ENCODE measurements at regions not wholly inside any gene's neighbourhood (a gene's known extent, or its start where the extent isn't known, plus 50 kb on each side); places are given as distances from the start of the nearest gene placed in this dataset.

DNA sequence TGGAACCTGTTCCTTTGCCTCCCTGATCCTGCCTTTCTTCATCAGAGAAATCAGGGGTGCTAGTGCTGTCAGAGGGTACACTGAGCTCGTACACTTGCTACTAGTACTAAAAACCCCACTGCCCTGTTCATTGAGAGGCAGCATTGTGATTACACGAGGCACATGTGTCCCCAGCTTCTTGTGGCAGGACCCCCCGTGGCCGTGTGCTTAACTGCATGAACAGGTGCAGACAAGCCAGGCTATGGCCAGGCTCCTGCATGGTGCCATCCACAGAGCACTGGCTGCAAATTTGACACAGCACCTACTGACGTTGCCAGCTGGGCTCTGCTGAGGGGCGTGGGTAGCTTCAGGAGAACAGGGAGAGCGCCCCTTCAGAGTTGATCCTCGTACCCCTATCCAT is 248.4 kb downstream of the GLI2 start:
- DNase-seq = no peak

DNA sequence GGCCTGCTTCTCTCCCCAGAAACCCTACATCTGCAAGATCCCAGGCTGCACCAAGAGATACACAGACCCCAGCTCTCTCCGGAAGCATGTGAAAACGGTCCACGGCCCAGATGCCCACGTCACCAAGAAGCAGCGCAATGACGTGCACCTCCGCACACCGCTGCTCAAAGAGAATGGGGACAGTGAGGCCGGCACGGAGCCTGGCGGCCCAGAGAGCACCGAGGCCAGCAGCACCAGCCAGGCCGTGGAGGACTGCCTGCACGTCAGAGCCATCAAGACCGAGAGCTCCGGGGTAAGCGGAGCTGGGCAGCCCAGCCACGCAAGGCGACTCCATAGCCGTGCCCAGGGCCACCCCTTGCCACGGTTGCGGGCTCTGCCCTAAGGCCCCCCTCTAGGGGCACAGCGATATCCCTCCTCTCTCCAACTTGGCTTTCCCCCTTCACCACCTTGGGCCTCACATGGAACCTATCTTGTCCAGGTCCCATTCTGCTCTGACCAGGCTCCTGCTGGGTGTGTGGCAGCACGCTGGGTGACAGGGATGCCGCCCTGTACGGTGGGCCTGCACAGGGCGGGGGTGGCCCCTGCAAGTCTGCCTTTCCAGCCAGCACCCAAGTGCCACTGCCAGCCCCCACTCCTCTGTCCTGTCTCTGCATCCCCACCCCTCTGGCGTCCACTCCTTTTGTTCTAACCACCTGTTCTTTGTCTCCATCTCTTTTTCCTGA is 248.9 kb downstream of the GLI2 start:
- no peak for DNase-seq

DNA sequence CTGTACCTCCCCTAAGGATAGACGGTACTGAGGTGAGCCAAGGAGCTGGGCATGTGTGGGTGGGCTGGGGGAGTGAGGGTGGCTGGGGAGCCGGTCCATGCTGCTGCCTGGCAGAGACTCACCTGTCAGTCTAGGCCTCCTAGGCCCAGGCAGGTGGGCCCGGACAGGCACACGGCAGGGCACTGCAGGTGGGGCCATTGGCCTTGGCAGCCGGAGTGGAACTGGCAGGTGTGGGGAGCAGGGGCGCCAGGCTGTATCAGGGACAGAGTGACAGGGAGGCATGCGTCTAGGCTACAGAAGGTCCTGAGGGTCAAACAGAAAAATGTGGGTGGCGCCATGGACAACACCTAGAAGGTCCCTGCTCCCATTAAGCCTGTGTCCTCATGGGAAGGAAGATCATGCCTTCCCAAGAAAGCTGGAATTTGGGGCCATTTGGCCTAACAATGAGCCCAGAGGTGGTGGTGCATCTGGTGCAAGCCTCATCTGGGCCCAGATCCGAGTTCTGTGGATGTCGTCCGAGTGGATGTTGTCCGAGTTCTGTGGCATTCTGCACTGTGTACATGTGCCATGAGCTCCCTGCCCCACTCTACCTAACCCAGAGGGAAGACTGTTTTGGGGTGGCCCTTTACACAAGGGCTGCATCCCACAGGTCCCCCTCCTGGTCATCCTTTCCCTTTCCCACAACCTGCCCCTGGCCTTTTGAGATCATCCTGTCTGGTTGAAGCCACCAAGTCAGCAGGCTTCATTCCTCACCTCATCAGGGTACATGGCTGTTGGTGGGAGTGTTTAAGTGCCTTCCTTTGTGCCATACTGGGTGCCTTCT is 249.7 kb downstream of the GLI2 start:
- no peak for DNase-seq

DNA sequence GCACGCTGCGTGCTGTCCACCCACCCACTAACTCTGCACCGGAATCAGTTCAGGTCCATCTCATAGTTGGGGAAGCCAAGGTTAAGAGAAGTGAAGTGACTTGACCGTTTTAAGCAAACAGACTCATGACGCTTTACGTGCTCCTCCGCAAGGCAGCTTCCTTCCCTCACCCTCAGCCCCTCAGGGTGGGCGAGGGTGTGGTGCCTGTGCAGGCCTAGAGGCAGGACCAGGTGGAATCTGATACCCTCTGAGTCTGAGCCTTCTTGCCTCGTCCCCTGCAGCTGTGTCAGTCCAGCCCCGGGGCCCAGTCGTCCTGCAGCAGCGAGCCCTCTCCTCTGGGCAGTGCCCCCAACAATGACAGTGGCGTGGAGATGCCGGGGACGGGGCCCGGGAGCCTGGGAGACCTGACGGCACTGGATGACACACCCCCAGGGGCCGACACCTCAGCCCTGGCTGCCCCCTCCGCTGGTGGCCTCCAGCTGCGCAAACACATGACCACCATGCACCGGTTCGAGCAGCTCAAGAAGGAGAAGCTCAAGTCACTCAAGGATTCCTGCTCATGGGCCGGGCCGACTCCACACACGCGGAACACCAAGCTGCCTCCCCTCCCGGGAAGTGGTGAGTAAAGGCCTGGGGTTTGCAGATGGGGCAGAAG is 250.5 kb downstream of the GLI2 start:
- DNase-seq = no peak

DNA sequence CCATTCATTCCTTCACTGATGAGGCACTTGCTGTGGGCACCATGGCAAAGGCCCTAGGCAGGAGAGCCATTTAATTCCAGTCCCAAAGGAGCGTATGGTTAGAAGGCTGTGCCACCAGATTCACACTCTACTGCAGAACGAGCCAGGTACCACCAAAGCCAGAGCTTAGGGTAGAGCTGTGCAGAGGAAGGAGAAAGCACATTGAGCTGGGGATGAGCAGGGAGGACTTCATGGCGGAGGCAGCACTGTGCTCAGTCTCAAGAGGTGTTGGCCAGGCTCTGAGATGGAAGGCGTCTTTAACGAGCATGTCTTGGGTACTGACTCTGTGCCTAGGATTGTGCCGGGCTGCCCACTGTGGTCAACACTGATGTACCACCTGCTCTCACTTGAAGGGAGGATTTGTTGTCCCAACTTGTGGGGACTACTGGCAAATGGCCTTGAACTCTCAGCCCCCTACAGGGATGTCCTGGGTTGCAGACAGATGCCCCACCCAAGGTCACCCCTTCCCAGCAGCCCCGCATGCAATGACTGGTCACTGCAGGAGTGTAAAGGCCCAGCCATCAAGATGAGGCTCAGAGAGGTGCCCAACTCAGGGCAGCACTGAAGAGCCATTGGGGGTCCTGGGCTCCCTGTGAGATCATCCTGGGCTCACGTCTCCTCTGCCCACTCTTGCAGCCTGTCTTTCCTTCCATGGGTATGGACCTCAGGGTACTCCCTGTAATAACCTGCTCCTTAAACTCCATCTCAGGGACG is 251.4 kb downstream of the GLI2 start:
- no peak for DNase-seq

DNA sequence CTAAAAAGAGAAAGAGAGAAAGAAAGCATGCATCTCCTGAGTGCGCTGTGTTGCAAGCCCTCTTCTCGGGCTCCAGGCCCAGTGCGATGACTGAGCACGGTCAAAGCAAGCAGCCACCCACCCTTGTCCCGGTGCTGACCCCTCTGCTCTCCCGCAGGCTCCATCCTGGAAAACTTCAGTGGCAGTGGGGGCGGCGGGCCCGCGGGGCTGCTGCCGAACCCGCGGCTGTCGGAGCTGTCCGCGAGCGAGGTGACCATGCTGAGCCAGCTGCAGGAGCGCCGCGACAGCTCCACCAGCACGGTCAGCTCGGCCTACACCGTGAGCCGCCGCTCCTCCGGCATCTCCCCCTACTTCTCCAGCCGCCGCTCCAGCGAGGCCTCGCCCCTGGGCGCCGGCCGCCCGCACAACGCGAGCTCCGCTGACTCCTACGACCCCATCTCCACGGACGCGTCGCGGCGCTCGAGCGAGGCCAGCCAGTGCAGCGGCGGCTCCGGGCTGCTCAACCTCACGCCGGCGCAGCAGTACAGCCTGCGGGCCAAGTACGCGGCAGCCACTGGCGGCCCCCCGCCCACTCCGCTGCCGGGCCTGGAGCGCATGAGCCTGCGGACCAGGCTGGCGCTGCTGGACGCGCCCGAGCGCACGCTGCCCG is 252.5 kb downstream of the GLI2 start:
- DNase-seq = no peak

DNA sequence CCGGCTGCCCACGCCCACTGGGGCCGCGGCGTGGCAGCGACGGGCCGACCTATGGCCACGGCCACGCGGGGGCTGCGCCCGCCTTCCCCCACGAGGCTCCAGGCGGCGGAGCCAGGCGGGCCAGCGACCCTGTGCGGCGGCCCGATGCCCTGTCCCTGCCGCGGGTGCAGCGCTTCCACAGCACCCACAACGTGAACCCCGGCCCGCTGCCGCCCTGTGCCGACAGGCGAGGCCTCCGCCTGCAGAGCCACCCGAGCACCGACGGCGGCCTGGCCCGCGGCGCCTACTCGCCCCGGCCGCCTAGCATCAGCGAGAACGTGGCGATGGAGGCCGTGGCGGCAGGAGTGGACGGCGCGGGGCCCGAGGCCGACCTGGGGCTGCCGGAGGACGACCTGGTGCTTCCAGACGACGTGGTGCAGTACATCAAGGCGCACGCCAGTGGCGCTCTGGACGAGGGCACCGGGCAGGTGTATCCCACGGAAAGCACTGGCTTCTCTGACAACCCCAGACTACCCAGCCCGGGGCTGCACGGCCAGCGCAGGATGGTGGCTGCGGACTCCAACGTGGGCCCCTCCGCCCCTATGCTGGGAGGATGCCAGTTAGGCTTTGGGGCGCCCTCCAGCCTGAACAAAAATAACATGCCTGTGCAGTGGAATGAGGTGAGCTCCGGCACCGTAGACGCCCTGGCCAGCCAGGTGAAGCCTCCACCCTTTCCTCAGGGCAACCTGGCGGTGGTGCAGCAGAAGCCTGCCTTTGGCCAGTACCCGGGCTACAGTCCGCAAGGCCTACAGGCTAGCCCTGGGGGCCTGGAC is 253.2 kb downstream of the GLI2 start:
- no peak for DNase-seq

DNA sequence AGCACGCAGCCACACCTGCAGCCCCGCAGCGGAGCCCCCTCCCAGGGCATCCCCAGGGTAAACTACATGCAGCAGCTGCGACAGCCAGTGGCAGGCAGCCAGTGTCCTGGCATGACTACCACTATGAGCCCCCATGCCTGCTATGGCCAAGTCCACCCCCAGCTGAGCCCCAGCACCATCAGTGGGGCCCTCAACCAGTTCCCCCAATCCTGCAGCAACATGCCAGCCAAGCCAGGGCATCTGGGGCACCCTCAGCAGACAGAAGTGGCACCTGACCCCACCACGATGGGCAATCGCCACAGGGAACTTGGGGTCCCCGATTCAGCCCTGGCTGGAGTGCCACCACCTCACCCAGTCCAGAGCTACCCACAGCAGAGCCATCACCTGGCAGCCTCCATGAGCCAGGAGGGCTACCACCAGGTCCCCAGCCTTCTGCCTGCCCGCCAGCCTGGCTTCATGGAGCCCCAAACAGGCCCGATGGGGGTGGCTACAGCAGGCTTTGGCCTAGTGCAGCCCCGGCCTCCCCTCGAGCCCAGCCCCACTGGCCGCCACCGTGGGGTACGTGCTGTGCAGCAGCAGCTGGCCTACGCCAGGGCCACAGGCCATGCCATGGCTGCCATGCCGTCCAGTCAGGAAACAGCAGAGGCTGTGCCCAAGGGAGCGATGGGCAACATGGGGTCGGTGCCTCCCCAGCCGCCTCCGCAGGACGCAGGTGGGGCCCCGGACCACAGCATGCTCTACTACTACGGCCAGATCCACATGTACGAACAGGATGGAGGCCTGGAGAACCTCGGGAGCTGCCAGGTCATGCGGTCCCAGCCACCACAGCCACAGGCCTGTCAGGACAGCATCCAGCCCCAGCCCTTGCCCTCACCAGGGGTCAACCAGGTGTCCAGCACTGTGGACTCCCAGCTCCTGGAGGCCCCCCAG is 254.1 kb downstream of the GLI2 start:
- no peak for DNase-seq

DNA sequence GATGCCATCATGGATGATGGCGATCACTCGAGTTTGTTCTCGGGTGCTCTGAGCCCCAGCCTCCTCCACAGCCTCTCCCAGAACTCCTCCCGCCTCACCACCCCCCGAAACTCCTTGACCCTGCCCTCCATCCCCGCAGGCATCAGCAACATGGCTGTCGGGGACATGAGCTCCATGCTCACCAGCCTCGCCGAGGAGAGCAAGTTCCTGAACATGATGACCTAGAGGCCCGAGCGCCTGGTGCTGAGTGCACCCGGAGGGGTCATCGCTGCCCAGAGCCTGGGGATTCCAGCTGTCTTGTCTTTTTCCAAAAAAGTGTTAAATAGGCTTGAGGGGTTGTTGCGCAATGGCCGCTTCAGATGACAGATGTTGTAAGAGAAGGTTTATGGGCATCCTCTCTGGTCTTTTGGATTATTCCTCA is 254.8 kb downstream of the GLI2 start:
- DNase-seq = no peak

DNA sequence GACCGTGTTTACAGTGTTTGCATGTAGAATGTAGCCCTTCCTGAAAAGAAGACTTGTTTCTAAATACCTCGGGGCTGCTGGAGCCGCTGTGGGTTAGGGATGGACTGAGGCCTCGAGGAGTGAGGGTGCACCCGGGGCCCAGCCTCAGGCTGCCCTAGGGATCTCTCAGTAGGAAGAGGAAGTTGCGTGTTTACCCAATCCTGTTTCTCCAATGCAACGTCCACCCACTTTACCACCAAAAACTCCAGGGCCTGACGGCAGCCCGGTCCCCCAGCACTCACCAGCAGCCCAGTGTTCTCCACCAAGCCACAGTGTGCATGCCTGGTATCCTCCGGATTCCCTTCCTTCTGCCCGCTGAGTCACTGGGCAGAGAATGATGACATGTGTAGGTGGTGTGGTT is 255.8 kb downstream of the GLI2 start:
- DNase-seq = no peak

DNA sequence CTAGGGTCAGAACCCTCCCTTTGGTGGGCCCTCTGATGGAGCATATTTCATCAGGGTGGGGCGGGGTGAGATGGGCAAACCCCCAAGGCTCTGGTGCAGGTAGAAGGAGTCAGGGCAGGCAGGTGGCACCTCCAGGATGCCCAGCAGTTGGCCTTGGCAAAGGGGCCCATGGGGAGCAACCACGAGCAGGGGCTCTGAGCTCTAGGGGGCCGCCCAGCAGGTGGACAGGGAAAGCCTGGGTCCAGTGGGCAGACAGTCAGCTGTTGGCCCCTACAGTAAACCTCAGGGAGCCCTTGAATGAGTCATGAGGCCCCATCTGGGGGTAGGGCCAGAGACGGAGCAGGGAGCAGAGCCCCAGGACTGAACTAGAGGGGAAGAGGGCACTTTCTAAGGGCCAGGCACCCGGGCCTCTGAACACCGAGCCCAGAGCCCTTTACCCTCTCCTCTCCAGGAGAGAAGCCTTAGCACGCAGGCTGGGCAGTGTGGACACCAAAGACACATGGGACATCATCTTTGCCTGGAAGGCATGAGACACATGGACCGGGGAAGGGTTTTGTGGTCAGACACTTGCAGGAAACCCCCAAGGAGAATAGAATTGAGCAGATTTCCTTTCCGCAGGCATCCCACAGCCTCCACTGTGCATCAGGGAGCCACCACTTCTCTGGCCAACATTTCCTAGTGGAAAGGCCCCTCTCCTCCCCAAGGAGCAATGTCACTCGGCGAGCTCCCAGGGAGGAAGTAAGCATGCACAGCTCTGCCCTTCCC is 257.3 kb downstream of the GLI2 start:
- no peak for DNase-seq

DNA sequence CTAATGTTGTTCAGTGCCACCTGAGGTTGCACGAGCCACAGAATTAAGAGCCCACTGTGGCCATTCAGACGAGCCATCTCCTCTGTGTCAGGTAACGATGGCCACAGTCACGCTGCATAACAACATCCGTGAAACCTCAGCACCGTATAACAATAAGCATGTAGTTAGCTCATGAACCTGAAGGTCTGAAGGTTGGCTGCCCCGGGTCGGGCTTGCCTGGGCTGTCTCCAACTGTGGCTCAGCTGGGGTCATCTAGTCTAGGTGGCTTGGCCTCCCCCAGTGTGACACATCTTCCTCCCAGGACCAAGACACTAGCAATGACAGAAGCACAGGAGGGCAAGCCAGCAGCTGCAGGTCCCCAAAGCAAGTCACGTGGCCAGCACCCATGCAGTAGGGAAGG is 258.0 kb downstream of the GLI2 start:
- no peak for DNase-seq

DNA sequence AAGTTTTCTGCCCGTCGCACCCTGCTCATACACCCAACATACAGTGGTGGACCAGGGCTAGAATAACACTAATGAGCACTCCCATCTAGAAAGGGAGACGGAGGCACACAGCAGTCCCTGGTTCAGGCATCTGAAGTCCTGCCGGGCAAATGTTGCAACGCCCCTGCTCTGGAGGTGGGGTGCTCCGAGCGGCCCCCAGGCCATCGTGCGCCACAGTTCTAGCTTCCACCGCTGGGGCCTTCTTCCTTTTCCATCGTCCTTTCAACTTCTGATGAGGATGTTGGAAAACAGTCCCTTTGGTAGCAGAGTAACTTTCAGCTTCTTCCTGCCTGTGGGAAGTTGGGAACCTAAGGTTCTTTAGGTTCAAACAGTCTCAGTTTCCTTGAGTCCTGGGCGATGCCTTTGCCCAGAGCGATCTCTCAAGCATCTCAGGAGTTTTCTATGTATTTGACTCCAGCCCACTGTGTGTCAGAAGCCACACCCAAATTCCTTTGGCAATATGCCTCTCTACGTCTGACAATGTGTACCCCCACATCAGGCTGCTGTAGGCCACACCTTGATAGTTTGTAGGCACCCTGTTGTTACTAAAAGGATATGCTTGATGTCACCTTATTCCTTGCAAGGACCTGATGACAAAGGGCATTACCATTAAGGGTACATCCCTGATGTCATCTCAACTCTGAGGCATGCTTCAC is 258.8 kb downstream of the GLI2 start:
- DNase-seq = no peak

DNA sequence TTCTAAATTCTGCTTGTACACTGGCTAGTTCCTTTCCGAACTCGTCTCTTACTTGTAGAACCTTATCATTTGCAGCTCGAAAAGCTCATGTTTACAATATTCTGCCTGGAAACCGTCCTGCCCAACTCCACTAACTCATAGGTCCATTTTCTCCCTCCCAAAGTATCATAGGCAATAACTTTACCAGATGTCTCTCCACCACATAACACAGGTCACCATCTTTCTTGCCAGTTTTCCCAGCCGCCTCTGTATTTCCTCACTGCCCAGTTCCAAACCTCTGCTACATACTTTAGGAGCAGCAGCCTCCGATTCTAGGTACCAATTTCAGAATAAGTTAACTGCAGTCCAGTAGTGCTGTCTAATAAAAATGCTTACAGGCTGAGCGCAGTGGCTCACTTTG is 259.5 kb downstream of the GLI2 start:
- DNase-seq = no peak

DNA sequence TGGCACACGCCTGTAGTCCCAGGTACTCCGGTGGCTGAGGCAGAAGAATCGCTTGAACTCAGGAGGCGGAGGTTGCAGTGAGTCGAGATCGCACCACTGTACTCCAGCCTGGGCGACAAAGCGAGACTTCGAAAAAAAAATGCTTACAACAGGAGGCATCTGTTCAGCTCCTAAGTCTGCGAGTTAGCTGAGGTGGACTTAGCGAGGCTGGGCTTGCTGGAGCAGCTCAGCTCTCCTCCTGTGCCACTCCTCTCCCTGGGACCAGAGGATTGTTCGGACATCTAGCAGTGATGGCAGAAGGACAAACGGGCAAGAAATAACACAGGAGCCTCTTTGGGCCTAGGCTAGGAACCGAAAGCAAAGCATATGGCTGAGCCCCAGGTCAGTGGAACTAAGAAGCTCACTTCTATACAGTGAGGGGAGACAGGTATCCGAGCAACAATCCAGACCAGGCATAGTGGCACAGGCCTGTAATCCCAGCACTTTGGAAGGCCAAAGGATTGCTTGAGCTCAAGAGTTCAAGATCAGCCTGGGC is 260.1 kb downstream of the GLI2 start:
- no peak for DNase-seq

DNA sequence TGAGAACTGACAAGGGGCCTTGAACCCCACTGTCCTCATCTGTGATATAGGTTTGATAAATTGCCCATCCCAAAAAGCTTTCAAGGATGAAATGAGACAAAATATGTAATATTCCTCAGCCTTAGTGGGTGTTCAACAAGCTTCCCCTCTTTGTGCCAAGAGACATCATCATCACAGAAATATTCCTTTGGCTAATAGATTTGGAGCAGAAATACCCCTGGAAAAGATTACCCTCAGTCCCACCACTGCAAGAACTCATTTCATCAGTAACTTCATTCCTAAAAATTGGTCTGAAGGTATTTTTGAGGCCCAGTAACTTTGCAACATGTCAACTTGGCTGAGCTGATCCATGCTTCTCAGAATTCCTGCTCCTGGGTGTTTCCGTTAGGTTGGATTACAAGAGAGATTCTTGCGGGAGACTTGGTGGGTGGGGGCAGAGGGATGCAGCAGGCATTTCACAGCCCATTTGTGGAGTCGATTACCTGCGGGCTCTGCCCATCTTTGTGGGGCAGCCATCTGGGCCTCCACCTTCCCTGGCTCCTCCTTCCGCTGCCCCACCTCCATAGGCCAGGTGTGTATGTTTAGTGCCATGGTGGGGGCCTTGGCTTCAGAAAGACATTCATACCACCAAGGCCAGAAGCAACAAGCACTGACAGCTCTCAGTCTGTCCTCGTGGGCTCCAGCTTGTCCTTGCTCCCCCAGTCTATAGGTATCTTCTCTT is 263.9 kb downstream of the GLI2 start:
- DNase-seq = no peak

DNA sequence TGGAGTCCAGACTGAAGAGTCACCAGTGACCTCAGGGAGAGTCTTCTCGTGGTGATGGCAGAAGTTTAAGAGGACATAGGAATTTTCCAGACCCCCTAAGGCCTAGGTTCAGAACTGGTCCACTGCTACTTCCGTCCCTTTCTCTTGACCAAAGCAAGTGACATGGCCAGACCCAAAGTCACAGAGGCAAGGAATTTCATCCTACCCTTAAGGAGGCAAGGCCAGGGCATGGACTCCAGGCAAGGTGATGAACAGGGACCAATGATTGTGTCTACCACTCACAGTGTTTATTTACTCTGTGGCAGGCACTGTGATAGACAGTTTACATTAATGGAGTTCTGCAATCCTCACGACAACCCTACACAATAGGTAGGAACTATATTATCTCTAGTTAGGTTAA is 265.1 kb downstream of the GLI2 start:
- DNase-seq = no peak

DNA sequence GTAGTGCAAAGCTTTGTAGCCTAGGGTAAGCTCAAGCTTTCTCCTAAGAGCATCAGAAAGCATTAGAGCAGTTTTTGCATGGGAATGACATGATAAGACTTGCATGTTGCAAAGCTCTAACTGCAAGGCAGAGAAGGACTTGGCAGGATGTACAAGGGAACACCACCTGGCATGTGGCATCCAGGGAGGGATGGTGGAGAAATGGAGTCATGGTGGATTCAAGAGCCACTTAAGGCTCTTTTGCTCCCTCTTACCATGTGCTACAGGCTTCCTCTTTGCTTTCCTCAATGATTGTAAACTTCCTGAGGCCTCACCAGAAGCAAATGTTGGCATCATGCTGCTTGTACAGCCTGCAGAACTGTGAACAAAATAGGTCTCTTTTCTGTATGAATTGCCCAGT is 266.0 kb downstream of the GLI2 start:
- no peak for DNase-seq

Data from activated CD4-positive, alpha-beta T cell treated with anti-CD3 and anti-CD28 coated beads for 1 hour (primary cell).